GM18508 (cell line): ENCODE measurements at regions not wholly inside any gene's neighbourhood (a gene's known extent, or its start where the extent isn't known, plus 50 kb on each side); places are given as distances from the start of the nearest gene placed in this dataset.

Experiments used
- ATAC-seq: cut with Tn5 transposase; IDR thresholded peaks from one replicate; pipeline ENCODE4 v1.9.1; 2021; ENCODE audit warnings: moderate number of reproducible peaks; ENCODE audit not compliant: insufficient read depth, unreplicated experiment

GRCh38 chr19:31223740-31224534 lies 125.3 kb downstream of the TSHZ3 start:
- no peak for ATAC-seq

- no peak for ATAC-seq
Measured at GRCh38 chr19:31220540-31220939, 128.7 kb downstream of the TSHZ3 start.

- ATAC-seq: no peak
Measured at GRCh38 chr19:31214997-31215396, 134.2 kb downstream of the TSHZ3 start.

GRCh38 chr19:31214086-31214485 lies 135.2 kb downstream of the TSHZ3 start:
- ATAC-seq: peak; percentile 97

DNA sequence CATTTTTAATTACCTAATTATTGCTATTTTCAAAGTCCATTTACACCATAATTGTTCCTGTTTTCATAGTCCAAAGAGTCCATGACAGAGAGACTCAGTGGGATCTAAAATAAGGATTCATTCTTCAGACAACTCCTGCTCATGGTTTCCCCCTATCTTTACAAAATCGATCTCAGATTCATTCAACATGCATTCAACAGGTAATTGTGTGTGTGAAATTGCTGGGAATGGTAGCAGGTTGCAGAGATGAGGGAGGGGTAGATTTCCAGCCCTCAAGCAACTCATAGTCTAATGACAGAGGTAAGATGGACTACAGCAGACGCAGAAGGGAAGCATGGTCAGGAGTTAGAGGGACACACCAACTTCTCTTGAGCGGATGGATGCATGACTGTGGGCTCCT lies 138.1 kb downstream of the TSHZ3 start:
- ATAC-seq: no peak

DNA sequence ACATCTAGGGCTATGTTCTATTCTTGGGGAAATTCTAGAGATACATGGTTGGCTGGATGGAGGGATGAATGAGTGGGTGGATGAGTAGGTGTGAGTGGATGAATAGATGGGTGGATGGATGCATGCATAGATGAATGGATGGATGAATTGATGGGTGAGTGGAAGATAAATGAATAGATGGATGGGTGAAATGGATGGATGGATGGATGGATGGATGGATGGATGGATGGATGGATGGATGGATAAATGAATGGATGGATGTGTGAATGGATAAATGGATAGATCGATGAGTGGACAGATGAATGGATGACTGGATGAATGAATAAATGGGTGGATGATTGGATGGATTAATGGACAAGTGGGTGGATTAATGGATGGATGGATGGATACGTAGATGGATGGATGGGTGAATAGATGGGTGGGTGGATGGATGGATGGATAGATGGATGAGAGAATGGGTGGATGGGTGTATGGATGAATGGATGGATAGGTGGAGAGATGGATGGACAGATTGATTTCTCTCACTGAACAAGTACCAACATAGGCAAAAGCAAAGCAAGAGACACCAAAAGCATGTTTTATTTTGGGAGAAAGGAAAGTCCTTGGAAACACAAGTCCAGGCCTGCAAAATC lies 143.2 kb downstream of the TSHZ3 start:
- no peak for ATAC-seq

DNA sequence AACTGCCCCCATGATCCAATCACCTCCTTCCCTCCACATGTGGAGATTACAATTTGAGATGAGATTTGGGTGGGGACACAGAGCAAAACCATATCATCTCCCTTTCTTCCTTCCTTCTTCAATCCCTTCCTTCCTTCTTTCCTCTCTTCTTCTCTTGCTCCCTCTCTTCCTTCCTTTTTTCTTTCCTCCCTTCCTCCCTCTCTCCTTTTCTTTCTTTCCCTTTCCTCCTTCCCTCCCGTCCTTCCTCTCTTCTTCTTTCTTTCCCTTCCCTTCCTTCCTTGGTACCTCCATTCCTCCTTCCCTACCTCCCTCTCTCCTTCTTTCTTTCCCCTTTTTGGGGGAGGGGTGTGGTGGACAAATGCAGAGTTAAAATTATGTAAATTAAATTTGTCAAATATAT lies 145.1 kb downstream of the TSHZ3 start:
- ATAC-seq: no peak

GRCh38 chr19:31185261-31185660 lies 164.0 kb downstream of the TSHZ3 start:
- ATAC-seq: no peak

GRCh38 chr19:31181535-31181934 lies 167.7 kb downstream of the TSHZ3 start:
- no peak for ATAC-seq

- ATAC-seq: no peak
Measured at GRCh38 chr19:31180907-31181306, 168.3 kb downstream of the TSHZ3 start.

- ATAC-seq: no peak
Measured at GRCh38 chr19:31179471-31179852, 169.8 kb downstream of the TSHZ3 start.

GRCh38 chr19:31178833-31179470 lies 170.3 kb downstream of the TSHZ3 start:
- no peak for ATAC-seq

GRCh38 chr19:31177246-31177645 lies 172.0 kb downstream of the TSHZ3 start:
- ATAC-seq: no peak

DNA sequence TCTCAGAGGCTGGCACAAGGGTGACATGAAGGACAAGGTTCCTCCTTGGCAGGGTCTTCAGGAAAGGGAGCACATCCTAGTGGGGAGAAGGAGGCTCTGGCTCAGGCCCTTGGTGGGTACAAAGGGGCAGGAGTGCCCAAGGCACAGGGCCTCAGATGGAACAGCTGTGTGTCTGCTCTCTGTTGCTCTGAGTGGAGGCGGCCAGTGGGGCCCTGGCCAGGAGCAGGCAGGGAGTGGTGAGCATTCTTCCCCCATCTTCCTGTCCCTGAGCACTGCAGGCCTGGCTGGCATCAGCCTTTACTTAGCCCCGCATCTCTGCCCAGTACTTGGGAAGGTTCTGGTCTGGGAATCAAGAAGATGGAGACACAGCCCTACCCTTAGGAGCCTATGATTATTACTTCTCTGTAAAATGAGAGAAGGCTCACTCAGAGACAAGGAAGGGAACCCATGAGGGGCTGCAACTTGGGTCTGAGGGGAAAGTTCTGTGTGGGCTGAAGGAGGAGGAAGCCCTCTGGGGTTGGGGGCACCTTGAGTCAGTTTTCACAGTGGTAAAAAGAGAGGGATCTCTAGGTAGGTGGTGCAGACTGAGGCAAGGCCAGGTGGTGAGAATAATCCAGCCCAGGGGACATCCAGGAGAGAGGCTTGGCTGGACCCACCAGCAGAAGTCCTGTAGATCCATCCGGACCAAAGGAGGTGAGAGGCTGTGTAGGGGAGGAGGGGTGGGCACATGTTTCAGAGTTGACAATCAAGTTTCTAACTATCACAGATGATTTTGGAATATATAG lies 173.5 kb downstream of the TSHZ3 start:
- no peak for ATAC-seq

DNA sequence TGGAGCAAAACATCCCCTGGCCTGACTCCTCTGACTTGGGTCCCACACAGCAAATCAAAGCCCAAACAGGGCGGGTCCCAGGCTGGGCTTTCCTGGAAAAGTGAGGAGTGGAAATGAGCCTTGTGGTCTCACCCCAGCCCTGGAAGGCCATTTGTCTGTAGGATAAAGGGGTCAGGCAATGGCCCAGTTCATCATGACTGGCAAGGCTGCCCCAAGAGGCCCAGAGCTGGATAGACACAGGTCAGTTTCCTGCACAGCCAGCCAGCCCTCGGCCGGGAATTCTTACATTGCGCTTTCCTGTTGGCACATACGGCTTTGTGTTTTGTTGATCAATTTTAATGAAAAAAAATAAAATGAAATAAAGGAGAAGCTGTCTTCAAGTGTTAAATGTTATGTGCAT lies 174.3 kb downstream of the TSHZ3 start:
- no peak for ATAC-seq

DNA sequence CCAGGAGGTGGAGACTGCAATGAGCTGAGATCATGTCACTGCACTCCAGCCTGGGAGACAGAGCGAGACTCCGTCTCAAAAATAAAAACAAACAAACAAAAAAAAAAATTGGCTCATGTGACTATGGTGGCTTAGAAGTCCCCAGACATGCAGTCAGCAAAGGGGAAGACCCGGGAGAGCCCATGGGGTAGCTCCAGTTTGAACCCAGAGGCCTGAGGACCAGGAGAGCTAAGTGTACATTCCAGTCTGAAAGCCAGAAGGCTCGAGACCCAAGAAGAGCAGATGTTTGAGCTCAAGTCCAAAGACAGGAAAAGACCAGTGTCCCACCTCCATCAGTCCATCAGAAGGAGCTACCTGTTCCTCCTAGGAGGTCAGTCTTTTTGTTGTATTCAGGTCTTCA lies 175.2 kb downstream of the TSHZ3 start:
- no peak for ATAC-seq

- no peak for ATAC-seq
Measured at GRCh38 chr19:31171936-31172335, 177.3 kb downstream of the TSHZ3 start.

DNA sequence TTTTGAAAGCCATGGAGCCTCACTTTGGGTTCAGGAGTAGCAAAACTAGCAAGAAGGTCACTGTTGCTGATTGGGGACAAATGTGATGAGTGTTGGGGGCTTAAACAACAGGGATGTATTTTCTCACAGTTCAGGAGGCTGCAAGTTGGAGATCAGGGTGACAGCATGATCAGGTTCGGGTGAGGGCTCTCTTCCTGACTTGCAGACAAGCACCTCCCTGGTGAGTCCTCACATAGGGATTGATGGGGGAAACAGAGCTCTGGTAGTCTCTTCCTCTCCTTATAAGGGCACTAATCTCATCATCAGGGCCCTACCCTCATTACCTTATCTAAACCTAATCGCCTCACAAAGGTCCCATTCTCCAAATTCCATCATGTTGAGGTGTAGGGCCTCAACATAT lies 179.2 kb downstream of the TSHZ3 start:
- no peak for ATAC-seq

DNA sequence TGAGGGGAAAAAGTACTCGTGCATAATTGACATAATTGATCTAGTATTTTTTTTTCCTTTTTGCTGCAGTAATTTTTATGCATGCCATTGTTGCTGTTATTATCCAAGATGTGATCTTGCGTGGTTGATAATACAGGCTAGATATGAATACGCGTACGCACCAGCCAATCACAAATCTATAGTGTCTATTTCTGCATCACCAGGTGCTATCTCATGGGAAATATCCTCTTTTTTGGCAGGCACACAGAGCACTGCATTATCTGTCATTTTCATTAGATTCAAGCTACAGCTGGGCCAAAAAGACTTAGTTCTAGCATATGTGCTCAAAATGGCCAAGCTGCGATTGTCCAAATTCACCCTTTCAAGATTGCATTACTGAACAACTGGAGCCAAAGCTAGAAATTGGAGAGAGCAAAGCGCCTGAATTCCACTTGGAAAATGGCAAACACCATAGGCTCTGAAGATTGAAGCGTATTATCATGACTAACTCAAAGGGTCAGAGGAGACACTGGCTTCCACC lies 181.1 kb downstream of the TSHZ3 start:
- no peak for ATAC-seq

GRCh38 chr19:31167690-31168089 lies 181.5 kb downstream of the TSHZ3 start:
- no peak for ATAC-seq

DNA sequence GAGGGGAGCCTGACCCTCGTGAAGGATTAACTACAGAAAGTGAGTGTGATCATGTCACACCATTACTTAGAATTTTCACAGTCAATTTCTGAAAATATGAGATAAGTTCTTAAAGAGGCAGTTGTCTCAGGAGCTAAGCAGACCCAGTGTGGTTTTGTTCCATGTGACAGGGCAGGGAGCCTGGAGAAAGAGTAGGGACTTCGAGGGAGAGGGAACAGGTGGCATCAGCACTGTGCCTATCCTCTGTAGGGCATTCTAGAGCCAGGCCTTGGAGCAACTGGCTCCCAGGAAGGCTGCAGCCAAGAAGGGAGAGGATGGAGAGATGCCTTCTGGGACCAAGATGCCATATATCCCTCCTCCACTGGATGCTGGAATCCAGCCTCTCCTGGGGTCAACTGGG lies 183.0 kb downstream of the TSHZ3 start:
- ATAC-seq: no peak
